ENCODE measurements at regions not wholly inside any gene's neighbourhood (a gene's known extent, or its start where the extent isn't known, plus 50 kb on each side); places are given as distances from the start of the nearest gene placed in this dataset.
A peak's percentile ranks its signal among the peaks of the same experiment; 100 is the strongest.

DNA sequence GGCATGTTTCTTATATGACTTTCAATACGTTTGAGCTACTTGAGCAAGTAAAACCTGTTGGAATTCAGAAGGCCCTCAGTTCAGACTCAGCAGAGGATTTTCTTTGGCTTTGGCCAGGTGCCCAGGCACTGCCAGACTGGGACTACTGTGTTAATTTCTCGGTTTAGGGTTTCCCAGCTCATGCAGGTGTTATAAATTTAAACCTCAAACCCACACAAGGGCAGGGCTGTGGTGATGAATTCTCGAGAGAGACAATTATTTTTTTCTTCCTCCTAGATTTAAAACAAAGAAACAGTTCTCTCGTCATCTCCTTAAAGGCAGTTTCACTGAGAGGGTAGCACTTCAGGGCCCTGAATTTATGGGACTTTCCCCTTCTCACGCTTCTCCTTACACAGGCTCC, 406.0 kb upstream of the PIK3R1 start:
- no peaks in the 10 kb centered on the region; the same call in 2 of the 3 replicates for H3K9me3 ChIP-seq (replicated peaks; ENCODE audit: control insufficient read depth, insufficient read depth, low read length)
- no peak overlapping the region for H3K27ac ChIP-seq (ENCODE audit: control insufficient read depth, insufficient read depth)
- no peak overlapping the region for H2AFZ ChIP-seq (ENCODE audit: control insufficient read depth, low read depth, low read length)
- DNase-seq (ENCODE audit: low read depth, low spot score), result peak; percentile 83
- no peaks in the 10 kb centered on the region for H3K27me3 ChIP-seq (replicated peaks in 1 of 2; ENCODE audit: control insufficient read depth in 2 of 2, insufficient read depth in 2 of 2, low read length in 1 of 2)
- intact Hi-C loops (cut with micrococcal nuclease; ENCODE audit: unreplicated experiment) (loop anchor here (2.0 to 5.0 kb wide), 3 partner anchors 338 to 443 kb away; partner anchors contain the start of gene PIK3R1), in situ Hi-C loops (cut with MboI) (no loop called here)
- H3K9ac ChIP-seq (ENCODE audit: control insufficient read depth, insufficient read depth, low read length), result no peak overlapping the region
- H3K4me1 ChIP-seq (ENCODE audit: control insufficient read depth, insufficient read depth, low read length), result peaks cover 17% of the 10 kb centered on the region
- RAD21 ChIA-PET (ENCODE audit: unreplicated experiment), result interaction anchor here (1.1 kb wide), 1 partner anchor 8 kb away, joined by 3 read pairs; no protein-coding TSS in a partner anchor
- H3K79me2 ChIP-seq (ENCODE audit: control insufficient read depth, insufficient read depth, low read length), result no peaks in the 10 kb centered on the region
- H3K36me3 ChIP-seq (ENCODE audit: control insufficient read depth in 2 of 2, insufficient read depth in 2 of 2, low read length in 1 of 2), result no peaks in the 10 kb centered on the region
- FAIRE-seq, result no peak
- ATAC-seq, result peak; percentile 82
- no peaks in the 10 kb centered on the region for H4K20me1 ChIP-seq (ENCODE audit: control insufficient read depth, insufficient read depth)
- H3K4me3 ChIP-seq, result no peak overlapping the region
- BruUV-seq (replicated peaks), result no TSS peak
- POLR2A ChIA-PET, result no interaction called here
- SMC1A ChIA-PET (ENCODE audit: uncharacterized antibody, unreplicated experiment), result interaction anchor here (0.8 kb wide), 2 partner anchors 403 to 441 kb away, joined by 3 read pairs; no protein-coding TSS in a partner anchor
- CTCF ChIA-PET, result interaction anchor here (0.5 to 0.6 kb wide), 2 partner anchors 366 to 463 kb away, joined by 3 to 4 read pairs; no protein-coding TSS in a partner anchor
- WGBS (ENCODE audit: insufficient coverage, insufficient replicate concordance, low lambda C conversion rate, missing lambda C conversion rate), result 2% methylated on average over 5 of the region's 5 CpGs
- no peak overlapping the region for H3K4me2 ChIP-seq (ENCODE audit: control insufficient read depth, insufficient read depth)
- TF ChIP-seq BCL11A (IDR thresholded peaks at IDR 0.05; ENCODE audit: low read depth, low read length), result peak; percentile 90
- TF ChIP-seq SUPT20H (IDR thresholded peaks at IDR 0.05; ENCODE audit: borderline replicate concordance, control insufficient read depth, low read depth, low read length), result no peak
- TF ChIP-seq ESRRA (IDR thresholded peaks at IDR 0.05; ENCODE audit: low read length), result no peak
- TF ChIP-seq RELA (IDR thresholded peaks at IDR 0.05; ENCODE audit: borderline replicate concordance, partially characterized antibody), result no peak
- TF ChIP-seq, protein P1, sequence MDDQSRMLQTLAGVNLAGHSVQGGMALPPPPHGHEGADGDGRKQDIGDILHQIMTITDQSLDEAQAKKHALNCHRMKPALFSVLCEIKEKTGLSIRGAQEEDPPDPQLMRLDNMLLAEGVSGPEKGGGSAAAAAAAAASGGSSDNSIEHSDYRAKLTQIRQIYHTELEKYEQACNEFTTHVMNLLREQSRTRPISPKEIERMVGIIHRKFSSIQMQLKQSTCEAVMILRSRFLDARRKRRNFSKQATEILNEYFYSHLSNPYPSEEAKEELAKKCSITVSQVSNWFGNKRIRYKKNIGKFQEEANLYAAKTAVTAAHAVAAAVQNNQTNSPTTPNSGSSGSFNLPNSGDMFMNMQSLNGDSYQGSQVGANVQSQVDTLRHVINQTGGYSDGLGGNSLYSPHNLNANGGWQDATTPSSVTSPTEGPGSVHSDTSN (IDR thresholded peaks at IDR 0.05; ENCODE audit: insufficient replicate concordance, low read depth, low read length), result no peak
- no peak for TF ChIP-seq STAT3 (IDR thresholded peaks at IDR 0.05; ENCODE audit: low read depth, low read length)
- TF ChIP-seq TCF3 (IDR thresholded peaks at IDR 0.05; ENCODE audit: borderline replicate concordance, insufficient read depth, low read depth, low read length), result no peak
- TF ChIP-seq NR2C1 (IDR thresholded peaks at IDR 0.05), result no peak
- TF ChIP-seq, protein P2, sequence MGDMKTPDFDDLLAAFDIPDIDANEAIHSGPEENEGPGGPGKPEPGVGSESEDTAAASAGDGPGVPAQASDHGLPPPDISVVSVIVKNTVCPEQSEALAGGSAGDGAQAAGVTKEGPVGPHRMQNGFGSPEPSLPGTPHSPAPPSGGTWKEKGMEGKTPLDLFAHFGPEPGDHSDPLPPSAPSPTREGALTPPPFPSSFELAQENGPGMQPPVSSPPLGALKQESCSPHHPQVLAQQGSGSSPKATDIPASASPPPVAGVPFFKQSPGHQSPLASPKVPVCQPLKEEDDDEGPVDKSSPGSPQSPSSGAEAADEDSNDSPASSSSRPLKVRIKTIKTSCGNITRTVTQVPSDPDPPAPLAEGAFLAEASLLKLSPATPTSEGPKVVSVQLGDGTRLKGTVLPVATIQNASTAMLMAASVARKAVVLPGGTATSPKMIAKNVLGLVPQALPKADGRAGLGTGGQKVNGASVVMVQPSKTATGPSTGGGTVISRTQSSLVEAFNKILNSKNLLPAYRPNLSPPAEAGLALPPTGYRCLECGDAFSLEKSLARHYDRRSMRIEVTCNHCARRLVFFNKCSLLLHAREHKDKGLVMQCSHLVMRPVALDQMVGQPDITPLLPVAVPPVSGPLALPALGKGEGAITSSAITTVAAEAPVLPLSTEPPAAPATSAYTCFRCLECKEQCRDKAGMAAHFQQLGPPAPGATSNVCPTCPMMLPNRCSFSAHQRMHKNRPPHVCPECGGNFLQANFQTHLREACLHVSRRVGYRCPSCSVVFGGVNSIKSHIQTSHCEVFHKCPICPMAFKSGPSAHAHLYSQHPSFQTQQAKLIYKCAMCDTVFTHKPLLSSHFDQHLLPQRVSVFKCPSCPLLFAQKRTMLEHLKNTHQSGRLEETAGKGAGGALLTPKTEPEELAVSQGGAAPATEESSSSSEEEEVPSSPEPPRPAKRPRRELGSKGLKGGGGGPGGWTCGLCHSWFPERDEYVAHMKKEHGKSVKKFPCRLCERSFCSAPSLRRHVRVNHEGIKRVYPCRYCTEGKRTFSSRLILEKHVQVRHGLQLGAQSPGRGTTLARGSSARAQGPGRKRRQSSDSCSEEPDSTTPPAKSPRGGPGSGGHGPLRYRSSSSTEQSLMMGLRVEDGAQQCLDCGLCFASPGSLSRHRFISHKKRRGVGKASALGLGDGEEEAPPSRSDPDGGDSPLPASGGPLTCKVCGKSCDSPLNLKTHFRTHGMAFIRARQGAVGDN (IDR thresholded peaks at IDR 0.05), result no peak
- TF ChIP-seq, protein P3, sequence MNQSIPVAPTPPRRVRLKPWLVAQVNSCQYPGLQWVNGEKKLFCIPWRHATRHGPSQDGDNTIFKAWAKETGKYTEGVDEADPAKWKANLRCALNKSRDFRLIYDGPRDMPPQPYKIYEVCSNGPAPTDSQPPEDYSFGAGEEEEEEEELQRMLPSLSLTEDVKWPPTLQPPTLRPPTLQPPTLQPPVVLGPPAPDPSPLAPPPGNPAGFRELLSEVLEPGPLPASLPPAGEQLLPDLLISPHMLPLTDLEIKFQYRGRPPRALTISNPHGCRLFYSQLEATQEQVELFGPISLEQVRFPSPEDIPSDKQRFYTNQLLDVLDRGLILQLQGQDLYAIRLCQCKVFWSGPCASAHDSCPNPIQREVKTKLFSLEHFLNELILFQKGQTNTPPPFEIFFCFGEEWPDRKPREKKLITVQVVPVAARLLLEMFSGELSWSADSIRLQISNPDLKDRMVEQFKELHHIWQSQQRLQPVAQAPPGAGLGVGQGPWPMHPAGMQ (IDR thresholded peaks at IDR 0.05; ENCODE audit: borderline replicate concordance), result no peak
- no peak for TF ChIP-seq WRNIP1 (IDR thresholded peaks at IDR 0.05; ENCODE audit: borderline replicate concordance, low read depth, low read length)
- TF ChIP-seq RCOR1 (conservative IDR thresholded peaks at IDR 0.05; ENCODE audit: low read depth, low read length), result 0 out of 2 replicates have a peak, but pooled peaks have one; percentile 69
- no peak for TF ChIP-seq MYC (IDR thresholded peaks at IDR 0.05; ENCODE audit: insufficient read depth, insufficient read length, insufficient replicate concordance, low read length, severe bottlenecking)
- peak; percentile 58; the same call in 1 of the 2 replicates for TF ChIP-seq TCF12 (IDR thresholded peaks at IDR 0.05; ENCODE audit: low read depth, low read length)
- TF ChIP-seq LARP7 (IDR thresholded peaks at IDR 0.05), result no peak
- no peak for TF ChIP-seq HCFC1 (IDR thresholded peaks at IDR 0.05; ENCODE audit: low read length)
- TF ChIP-seq YY1 (IDR thresholded peaks at IDR 0.05; ENCODE audit: low read depth, low read length), result no peak
- peak; percentile 67; the same call in 1 of the 2 replicates for TF ChIP-seq ZNF217 (IDR thresholded peaks at IDR 0.05)
- no peak for TF ChIP-seq STAT1 (conservative IDR thresholded peaks at IDR 0.05)
- no peak for TF ChIP-seq ATF7 (IDR thresholded peaks at IDR 0.05; ENCODE audit: low read depth)
- TF ChIP-seq FOXK2 (IDR thresholded peaks at IDR 0.05), result no peak
